OCI-LY1 (cell line): ENCODE measurements at regions not wholly inside any gene's neighbourhood (a gene's known extent, or its start where the extent isn't known, plus 50 kb on each side); places are given as distances from the start of the nearest gene placed in this dataset.

Experiments
- CTCF ChIP-seq: fragments of 200-600 bp; sonication (generic), shearing (Covaris generic); IDR thresholded peaks from 2 replicates; pipeline ENCODE4 v1.5.1; 2017; ENCODE audit warnings: mild to moderate bottlenecking, antibody characterized with exemption, low read length, moderate library complexity, mixed read lengths
- EZH2 ChIP-seq: fragments of 200-600 bp; sonication (generic), shearing (Covaris generic); IDR thresholded peaks from 2 replicates; pipeline ENCODE4 v1.8.0; 2017; ENCODE audit warnings: borderline replicate concordance, mixed run types, mild to moderate bottlenecking, antibody characterized with exemption, low read length, moderate library complexity, mixed read lengths

- TF ChIP-seq CTCF (no peak), EZH2 (no peak)
These were observed 435.8 kb upstream of the JARID2 start for GRCh38 chr6:14810021-14810420.
